ENCODE measurements at regions not wholly inside any gene's neighbourhood (a gene's known extent, or its start where the extent isn't known, plus 50 kb on each side); places are given as distances from the start of the nearest gene placed in this dataset.
"Not testable (repeated sequence)": the region's sequence is repeated elsewhere in the genome, so short reads cannot be mapped to it uniquely, and the experiment has no call there.

DNA sequence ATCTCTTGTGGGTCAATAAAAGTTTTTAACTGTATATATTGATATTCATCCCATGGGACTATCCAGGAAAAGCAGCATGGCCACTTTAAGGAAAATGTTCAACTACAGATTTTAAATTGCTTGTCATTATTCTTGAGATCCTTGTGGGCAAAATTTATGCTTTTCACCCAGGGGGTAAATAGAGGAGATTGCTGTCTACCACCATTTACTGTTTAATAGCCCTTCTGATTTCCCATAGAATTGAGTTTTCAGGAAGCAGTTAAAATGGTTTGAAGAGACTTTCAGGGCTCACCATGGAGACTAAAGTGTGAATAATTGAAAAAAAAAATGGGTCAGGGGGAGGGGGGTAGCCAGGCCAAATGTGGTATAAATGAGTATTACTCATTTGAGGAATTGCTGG, 901.1 kb upstream of the POT1 start:
- ATAC-seq, result no peak
- H3K36me3 ChIP-seq, result no peaks in the 10 kb centered on the region
- no peak for DNase-seq

DNA sequence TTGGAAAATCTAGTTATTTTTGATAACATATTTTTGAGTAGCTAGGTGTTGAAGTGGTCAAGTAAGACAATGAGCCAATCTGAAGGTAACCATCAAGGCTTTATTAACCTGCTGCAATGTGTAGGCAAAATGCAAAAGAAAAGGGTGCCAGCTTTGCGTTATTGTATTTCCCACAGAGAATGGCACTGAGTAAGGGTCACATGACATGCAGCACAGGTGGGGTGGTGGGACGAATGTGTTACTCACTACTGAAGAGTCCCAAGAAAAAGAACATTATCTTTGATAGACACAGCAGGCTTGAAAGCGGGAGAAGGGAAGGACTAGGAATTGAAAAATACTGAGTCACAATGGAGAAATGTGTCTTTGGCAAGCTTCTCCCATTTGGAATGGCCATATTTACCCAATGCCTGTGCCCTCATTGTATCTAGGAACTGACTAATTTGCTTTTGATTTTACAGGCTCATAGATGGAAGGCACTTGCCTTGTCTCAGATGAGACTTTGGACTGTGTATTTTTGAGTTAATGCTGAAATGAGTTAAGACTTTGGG, 898.6 kb upstream of the POT1 start:
- Histone ChIP-seq H3K27ac (no peak overlapping the region), H3K36me3 (no peaks in the 10 kb centered on the region), H3K27me3 (no peaks in the 10 kb centered on the region), H3K4me1 (no peaks in the 10 kb centered on the region), H3K4me3 (no peak overlapping the region), H3K9me3 (peaks cover 0 to 28% of the 10 kb centered on the region in 2 donors)
- intact Hi-C loops (cut with DNase I), result no loop called here
- TF ChIP-seq, protein P1, sequence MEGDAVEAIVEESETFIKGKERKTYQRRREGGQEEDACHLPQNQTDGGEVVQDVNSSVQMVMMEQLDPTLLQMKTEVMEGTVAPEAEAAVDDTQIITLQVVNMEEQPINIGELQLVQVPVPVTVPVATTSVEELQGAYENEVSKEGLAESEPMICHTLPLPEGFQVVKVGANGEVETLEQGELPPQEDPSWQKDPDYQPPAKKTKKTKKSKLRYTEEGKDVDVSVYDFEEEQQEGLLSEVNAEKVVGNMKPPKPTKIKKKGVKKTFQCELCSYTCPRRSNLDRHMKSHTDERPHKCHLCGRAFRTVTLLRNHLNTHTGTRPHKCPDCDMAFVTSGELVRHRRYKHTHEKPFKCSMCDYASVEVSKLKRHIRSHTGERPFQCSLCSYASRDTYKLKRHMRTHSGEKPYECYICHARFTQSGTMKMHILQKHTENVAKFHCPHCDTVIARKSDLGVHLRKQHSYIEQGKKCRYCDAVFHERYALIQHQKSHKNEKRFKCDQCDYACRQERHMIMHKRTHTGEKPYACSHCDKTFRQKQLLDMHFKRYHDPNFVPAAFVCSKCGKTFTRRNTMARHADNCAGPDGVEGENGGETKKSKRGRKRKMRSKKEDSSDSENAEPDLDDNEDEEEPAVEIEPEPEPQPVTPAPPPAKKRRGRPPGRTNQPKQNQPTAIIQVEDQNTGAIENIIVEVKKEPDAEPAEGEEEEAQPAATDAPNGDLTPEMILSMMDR (IDR thresholded peaks at IDR 0.05), result no peak
- DNase-seq (no peak), ATAC-seq (no peak)

More for the DNA sequence above, 901.1 kb upstream of the POT1 start:
- H3K4me3 ChIP-seq, result no peak overlapping the region
- no peak overlapping the region for H3K27ac ChIP-seq
- intact Hi-C loops (cut with DNase I), result no loop called here
- peaks cover 0 to 34% of the 10 kb centered on the region in 2 donors for H3K9me3 ChIP-seq
- TF ChIP-seq, protein P1 (IDR thresholded peaks at IDR 0.05), result no peak
- H3K27me3 ChIP-seq, result no peaks in the 10 kb centered on the region
- H3K4me1 ChIP-seq, result no peaks in the 10 kb centered on the region

DNA sequence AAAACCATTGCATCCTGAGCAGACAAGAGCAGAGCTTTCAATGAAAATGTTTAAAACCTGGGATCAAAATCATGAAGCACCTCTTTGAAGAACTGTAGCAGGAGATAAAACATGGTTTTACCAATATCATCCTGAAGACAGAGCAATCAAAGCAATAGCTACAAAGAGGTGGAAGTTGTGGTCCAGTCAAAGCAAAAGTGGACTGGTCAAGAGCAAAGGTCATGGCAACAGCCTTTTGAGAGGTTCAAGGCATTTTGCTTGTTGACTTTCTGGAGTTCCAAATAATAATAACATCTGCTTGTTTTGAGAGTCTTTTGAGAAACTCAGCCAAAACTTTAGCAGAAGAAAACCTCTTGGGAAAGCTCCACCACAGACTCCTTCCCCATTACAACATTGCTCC, 893.9 kb upstream of the POT1 start:
- Histone ChIP-seq H3K27me3 (no peaks in the 10 kb centered on the region), H3K9me3 (peaks cover 0 to 6% of the 10 kb centered on the region in 2 donors), H3K4me3 (no peak overlapping the region), H3K4me1 (no peaks in the 10 kb centered on the region), H3K36me3 (no peaks in the 10 kb centered on the region), H3K27ac (no peak overlapping the region)
- DNase-seq (no peak), ATAC-seq (no peak)
- intact Hi-C loops (cut with DNase I), result no loop called here
- TF ChIP-seq, protein P1 (IDR thresholded peaks at IDR 0.05), result no peak

DNA sequence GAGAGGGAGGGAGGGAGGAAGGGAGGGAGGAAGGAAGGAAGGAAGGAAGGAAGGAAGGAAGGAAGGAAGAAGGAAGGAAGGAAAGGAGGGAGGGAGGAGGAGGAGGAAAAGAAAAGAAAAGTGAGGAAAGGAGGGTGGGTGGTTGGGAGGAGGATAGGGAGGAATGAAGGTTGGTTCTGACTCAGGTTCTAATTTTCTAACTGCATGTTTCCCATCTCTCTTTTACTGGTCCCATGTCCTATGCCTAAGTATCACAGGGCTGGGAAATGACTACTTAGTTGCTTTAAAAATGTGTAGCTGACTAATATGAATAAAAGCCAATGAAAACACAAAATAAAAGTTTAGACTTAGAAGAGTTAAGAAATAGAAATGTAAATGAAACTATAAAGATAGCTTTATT, 890.9 kb upstream of the POT1 start:
- no peak overlapping the region for H3K27ac ChIP-seq
- TF ChIP-seq, protein P1 (IDR thresholded peaks at IDR 0.05), result no peak
- DNase-seq (no peak), ATAC-seq (no peak)
- no peaks in the 10 kb centered on the region for H3K36me3 ChIP-seq
- intact Hi-C loops (cut with DNase I), result no loop called here
- H3K4me1 ChIP-seq, result no peaks in the 10 kb centered on the region
- no peak overlapping the region for H3K4me3 ChIP-seq
- no peaks in the 10 kb centered on the region for H3K9me3 ChIP-seq
- no peaks in the 10 kb centered on the region for H3K27me3 ChIP-seq

DNA sequence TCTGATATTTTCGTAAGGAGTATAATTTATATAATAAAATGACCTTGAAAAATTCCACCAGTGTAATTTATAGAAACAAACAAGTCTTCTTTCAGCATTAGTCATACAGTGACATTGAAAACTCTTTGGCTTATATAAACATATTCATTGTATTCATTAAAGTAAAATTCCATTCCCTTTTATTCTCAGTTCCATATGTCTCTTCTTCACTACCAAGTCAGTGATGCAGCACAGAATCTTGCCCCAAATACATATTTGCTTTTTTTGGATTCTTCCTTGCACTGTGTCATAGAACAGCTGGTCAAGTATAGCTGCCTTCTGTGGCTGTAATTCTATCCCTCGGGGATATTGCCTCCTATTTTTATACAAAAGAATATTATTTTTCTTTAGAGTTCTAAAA, 884.5 kb upstream of the POT1 start:
- no peak overlapping the region for H3K4me3 ChIP-seq
- H3K36me3 ChIP-seq, result no peaks in the 10 kb centered on the region
- intact Hi-C loops (cut with DNase I), result no loop called here
- DNase-seq (no peak), ATAC-seq (no peak)
- H3K27me3 ChIP-seq, result no peaks in the 10 kb centered on the region
- TF ChIP-seq, protein P1 (IDR thresholded peaks at IDR 0.05), result no peak
- no peak overlapping the region for H3K27ac ChIP-seq
- peaks cover 0 to 2% of the 10 kb centered on the region in 2 donors for H3K9me3 ChIP-seq
- no peaks in the 10 kb centered on the region for H3K4me1 ChIP-seq

DNA sequence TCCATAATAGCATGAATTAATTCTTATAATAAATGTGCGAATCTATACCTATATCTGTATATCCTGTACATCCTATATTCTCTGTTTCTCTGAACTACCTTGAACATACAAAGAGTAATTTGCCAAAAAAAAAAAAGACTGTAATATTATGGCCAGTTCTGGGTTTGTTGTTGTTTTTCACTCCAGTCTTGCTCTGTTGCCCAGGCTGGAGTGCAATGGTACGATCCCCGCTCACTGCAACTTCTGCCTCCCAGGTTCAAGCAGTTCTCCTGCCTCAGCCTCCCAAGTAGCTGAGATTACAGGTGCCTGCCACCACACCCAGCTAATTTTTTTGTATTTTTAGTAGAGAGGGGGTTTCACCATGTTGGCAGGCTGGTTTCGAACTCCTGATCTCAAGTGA, 876.9 kb upstream of the POT1 start:
- H3K4me3 ChIP-seq; H3K27me3 ChIP-seq; intact Hi-C loops (cut with DNase I); DNase-seq; H3K27ac ChIP-seq; H3K36me3 ChIP-seq; ATAC-seq; H3K4me1 ChIP-seq: not testable (repeated sequence)
- H3K9me3 ChIP-seq, result peaks cover 0 to 12% of the 10 kb centered on the region in 2 donors
